ENCODE measurements at regions not wholly inside any gene's neighbourhood (a gene's known extent, or its start where the extent isn't known, plus 50 kb on each side); places are given as distances from the start of the nearest gene placed in this dataset.

DNA sequence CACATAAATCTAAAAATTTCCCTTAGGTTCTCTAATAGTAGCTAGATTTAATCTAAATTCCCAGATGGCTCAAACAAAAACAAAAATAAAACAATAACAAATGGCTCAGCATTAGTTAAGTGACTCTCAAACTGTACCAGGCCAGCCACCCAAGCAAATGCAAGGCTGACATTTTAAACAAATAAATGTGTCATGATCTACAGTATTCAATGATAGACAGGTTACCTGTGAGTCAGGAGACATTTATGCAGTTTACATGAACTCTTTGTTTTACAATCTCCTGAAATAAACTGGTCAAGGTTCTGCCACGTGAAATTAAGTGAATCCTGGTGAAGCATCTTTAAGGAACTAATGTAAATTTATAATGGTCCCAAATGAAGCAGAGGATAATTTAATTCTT is 580.2 kb upstream of the PTPRD start:
- Histone ChIP-seq H3K79me2 (ENCODE audit: control insufficient read depth, insufficient read depth, low read length) (no peaks in the 10 kb centered on the region), H4K20me1 (replicated peaks; ENCODE audit: control insufficient read depth, extremely low read depth, insufficient read depth, low read length) (no peaks in the 10 kb centered on the region), H3K4me2 (ENCODE audit: insufficient read depth, low read length) (no peak overlapping the region), H2AFZ (ENCODE audit: low read depth, low read length) (no peak overlapping the region), H3K4me3 (replicated peaks in 1 of 3; ENCODE audit: insufficient read depth in 1 of 3, low read depth in 1 of 3, low read length in 3 of 3) (no peak overlapping the region), H3K27ac (ENCODE audit: insufficient read depth, low read depth, low read length) (no peak overlapping the region), H3K4me1 (ENCODE audit: control insufficient read depth, extremely low read depth, insufficient read depth, low read length) (no peaks in the 10 kb centered on the region), H3K36me3 (ENCODE audit: control insufficient read depth in 2 of 2, extremely low read depth in 1 of 2, insufficient read depth in 2 of 2, low read length in 2 of 2) (no peaks in the 10 kb centered on the region), H3K9me3 (replicated peaks; ENCODE audit: control insufficient read depth, insufficient read depth, low read length) (no peaks in the 10 kb centered on the region), H3K9me1 (replicated peaks; ENCODE audit: control insufficient read depth, extremely low read depth, insufficient read depth, low read length) (no peaks in the 10 kb centered on the region), H3K9ac (replicated peaks; ENCODE audit: extremely low read depth, insufficient read depth, low read length) (no peak overlapping the region), H3K27me3 (ENCODE audit: control insufficient read depth in 2 of 2, insufficient read depth in 2 of 2, low read length in 2 of 2) (no peaks in the 10 kb centered on the region)
- FAIRE-seq (no peak), DNase-seq (ENCODE audit: low read depth, low spot score) (no peak)
- POLR2A ChIA-PET = no interaction called here
- CTCF ChIA-PET = no interaction called here
- dilution Hi-C loops (cut with MboI; ENCODE audit: extremely low pct_ligation_motif_present, low sequenced_read_pairs) = no loop called here
- intact Hi-C loops (cut with micrococcal nuclease) = no loop called here
- no peak for TF ChIP-seq JUN (IDR thresholded peaks at IDR 0.05; ENCODE audit: borderline replicate concordance, insufficient read depth, insufficient read length, low read depth)
- no peak for TF ChIP-seq MYC (IDR thresholded peaks at IDR 0.05; ENCODE audit: low read depth, low read length)
- TF ChIP-seq POLR2A (IDR thresholded peaks at IDR 0.05; ENCODE audit: low read depth, low read length) = no peak
- TF ChIP-seq CTCF (IDR thresholded peaks at IDR 0.05; ENCODE audit: extremely low read depth in 1 of 2, insufficient read depth in 1 of 2, low read depth in 1 of 2, low read length in 2 of 2) = no peak
- no peak for TF ChIP-seq POLR2AphosphoS5 (IDR thresholded peaks at IDR 0.05; ENCODE audit: insufficient read depth, low read depth, low read length)
- TF ChIP-seq, protein P1, sequence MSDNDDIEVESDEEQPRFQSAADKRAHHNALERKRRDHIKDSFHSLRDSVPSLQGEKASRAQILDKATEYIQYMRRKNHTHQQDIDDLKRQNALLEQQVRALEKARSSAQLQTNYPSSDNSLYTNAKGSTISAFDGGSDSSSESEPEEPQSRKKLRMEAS (IDR thresholded peaks at IDR 0.05; ENCODE audit: insufficient read depth, insufficient read length) = no peak
- no peak for TF ChIP-seq EZH2 (IDR thresholded peaks at IDR 0.05; ENCODE audit: borderline replicate concordance, low read depth, low read length, severe bottlenecking)
- TF ChIP-seq GATA2 (IDR thresholded peaks at IDR 0.05; ENCODE audit: insufficient read depth, insufficient read length, low read depth, low read length) = no peak
- TF ChIP-seq FOS (IDR thresholded peaks at IDR 0.05; ENCODE audit: borderline replicate concordance, insufficient read depth, low read length) = no peak
- BruUV-seq (replicated peaks) = no TSS peak
